Motor neuron (in vitro differentiated cells): ENCODE measurements at regions not wholly inside any gene's neighbourhood (a gene's known extent, or its start where the extent isn't known, plus 50 kb on each side); places are given as distances from the start of the nearest gene placed in this dataset.

Source experiments
- ATAC-seq, 8 experiments: fragments of 200-7000 bp; cut with Tn5 transposase; replicated peaks in 6 of 8; 2 replicates each; pipeline ENCODE4 v1.8.0; 2021; ENCODE audit warnings: mild to moderate bottlenecking in 8 of 8, moderate library complexity in 8 of 8
- H3K27ac ChIP-seq, 2 donors: fragments of 250-450 bp; sonication (Bioruptor Pico); 2 replicates each; pipeline ENCODE4 v1.9.0; 2021; ENCODE audit warnings: antibody characterized with exemption in 2 of 2, mild to moderate bottlenecking in 2 of 2, moderate library complexity in 1 of 2
- H3K4me1 ChIP-seq, 2 donors: fragments of 250-450 bp; sonication (Bioruptor Pico); replicated peaks in 1 of 2; 2 replicates each; pipeline ENCODE4 v1.6.1; 2021; ENCODE audit warnings: antibody characterized with exemption in 2 of 2, mild to moderate bottlenecking in 2 of 2, moderate library complexity in 1 of 2
- H3K4me3 ChIP-seq, 5 donors: fragments of 250-450 bp; sonication (Bioruptor Pico); 2 replicates each; pipeline ENCODE4 v1.9.0; 2021; ENCODE audit warnings: antibody characterized with exemption in 5 of 5, mild to moderate bottlenecking in 5 of 5, moderate library complexity in 4 of 5
- WGBS, 10 experiments: fragments of 450-650 bp; shearing (Covaris generic); methylation state at CpG; one replicate each; pipeline ENCODE4 v1.0.0; 2022; 5-methylcytosine and 5-hydroxymethylcytosine counted together
- in situ Hi-C, 9 experiments: fragments of 400-800 bp; cut with MboI; loops; one replicate each; pipeline ENCODE4 v1.15.0; 2021; ENCODE audit warnings: low sequenced_read_pairs in 9 of 9, low pct_unique_long_range_greater_than_20kb in 2 of 9; ENCODE audit not compliant: unreplicated experiment in 9 of 9

- H3K4me1 ChIP-seq, result peaks cover 0 to 5% of the 10 kb centered on the region in 2 donors
- in situ Hi-C loops, result no loop called here
Observed at GRCh38 chr16:22683258-22683657, 130.7 kb upstream of the HS3ST2 start.

GRCh38 chr16:22683730-22684573 lies 130.0 kb upstream of the HS3ST2 start:
- ATAC-seq, result no peak
- 48 to 100% (median 65%) methylated on average over 1 to 4 of the region's 4 CpGs; no CpG with 5 or more reads in 1 of the 10 experiments for WGBS, 10 experiments
- no peak overlapping the region for H3K27ac ChIP-seq
- in situ Hi-C loops, result no loop called here
- H3K4me1 ChIP-seq, result peaks cover 0 to 5% of the 10 kb centered on the region in 2 donors
- H3K4me3 ChIP-seq, result no peak overlapping the region

More at GRCh38 chr16:22683258-22683657, 130.7 kb upstream of the HS3ST2 start:
- ATAC-seq, result no peak
- no peak overlapping the region for H3K27ac ChIP-seq
- WGBS, 10 experiments, result 47 to 100% (median 79%) methylated on average over 2 to 4 of the region's 4 CpGs
- no peak overlapping the region for H3K4me3 ChIP-seq

GRCh38 chr16:22684574-22685458 lies 129.1 kb upstream of the HS3ST2 start:
- Histone ChIP-seq H3K27ac (no peak overlapping the region), H3K4me1 (peaks cover 0 to 5% of the 10 kb centered on the region in 2 donors), H3K4me3 (no peak overlapping the region)
- in situ Hi-C loops, result no loop called here
- WGBS, 10 experiments, result 33 to 97% (median 69%) methylated on average over 1 to 3 of the region's 3 CpGs
- ATAC-seq, result peak in 2 of 8 experiments; percentile 62 to 75

- 11 to 90% (median 72%) methylated on average over 3 of the region's 3 CpGs; no CpG with 5 or more reads in 1 of the 10 experiments for WGBS, 10 experiments
- Histone ChIP-seq H3K27ac (no peak overlapping the region), H3K4me1 (peaks cover 0 to 5% of the 10 kb centered on the region in 2 donors), H3K4me3 (no peak overlapping the region)
- no peak for ATAC-seq
- in situ Hi-C loops, result no loop called here
Observed at GRCh38 chr16:22685459-22685830, 128.5 kb upstream of the HS3ST2 start.

- WGBS, 10 experiments, result 41 to 80% (median 70%) methylated on average over 1 to 2 of the region's 2 CpGs
- ATAC-seq, result no peak
- Histone ChIP-seq H3K27ac (no peak overlapping the region), H3K4me1 (peaks cover 3 to 7% of the 10 kb centered on the region in 2 donors), H3K4me3 (no peak overlapping the region)
- in situ Hi-C loops, result no loop called here
Observed at GRCh38 chr16:22687031-22687530, 126.9 kb upstream of the HS3ST2 start.

- 68 to 100% (median 77%) methylated on average over 2 of the region's 2 CpGs for WGBS, 10 experiments
- no peak overlapping the region for H3K27ac ChIP-seq
- ATAC-seq, result no peak
Observed at GRCh38 chr16:22688463-22688862, 125.5 kb upstream of the HS3ST2 start.

GRCh38 chr16:22688930-22689329 lies 125.0 kb upstream of the HS3ST2 start:
- Histone ChIP-seq H3K27ac (no peak overlapping the region), H3K4me3 (no peak overlapping the region), H3K4me1 (peaks cover 3 to 7% of the 10 kb centered on the region in 2 donors)
- no peak for ATAC-seq
- WGBS, 10 experiments, result 44 to 100% (median 83%) methylated on average over 1 of the region's 1 CpG; no CpG with 5 or more reads in 1 of the 10 experiments
- in situ Hi-C loops, result no loop called here

More at GRCh38 chr16:22688463-22688862, 125.5 kb upstream of the HS3ST2 start:
- Histone ChIP-seq H3K4me3 (no peak overlapping the region), H3K4me1 (peaks cover 3 to 7% of the 10 kb centered on the region in 2 donors)
- in situ Hi-C loops, result no loop called here

- Histone ChIP-seq H3K4me1 (peaks cover 3 to 7% of the 10 kb centered on the region in 2 donors), H3K27ac (no peak overlapping the region), H3K4me3 (no peak overlapping the region)
- in situ Hi-C loops, result loop anchor here in 3 of 9 experiments (10.0 kb wide), 1 partner anchor 1117 kb away; no protein-coding TSS in a partner anchor
- 52 to 86% (median 70%) methylated on average over 2 to 3 of the region's 3 CpGs; no CpG with 5 or more reads in 1 of the 10 experiments for WGBS, 10 experiments
- ATAC-seq, result peak in 3 of 8 experiments; percentile 53 to 92 (median 53)
Observed at GRCh38 chr16:22691335-22691734, 122.6 kb upstream of the HS3ST2 start.

- no peak for ATAC-seq
- in situ Hi-C loops, result loop anchor here in 3 of 9 experiments (10.0 kb wide), 1 partner anchor 1117 kb away; no protein-coding TSS in a partner anchor
- no peak overlapping the region for H3K27ac ChIP-seq
- WGBS, 10 experiments, result 0 to 85% (median 60%) methylated on average over 1 of the region's 1 CpG
- H3K4me3 ChIP-seq, result no peak overlapping the region
- H3K4me1 ChIP-seq, result peaks cover 3 to 7% of the 10 kb centered on the region in 2 donors
Observed at GRCh38 chr16:22692034-22692433, 121.9 kb upstream of the HS3ST2 start.

- no peak overlapping the region for H3K27ac ChIP-seq
- no peak overlapping the region for H3K4me3 ChIP-seq
- no peak for ATAC-seq
- in situ Hi-C loops, result loop anchor here in 3 of 9 experiments (10.0 kb wide), 1 partner anchor 1118 kb away; no protein-coding TSS in a partner anchor
- H3K4me1 ChIP-seq, result peaks cover 3 to 7% of the 10 kb centered on the region in 2 donors
- 0 to 98% (median 77%) methylated on average over 1 to 6 of the region's 6 CpGs for whole genome bisulfite sequencing, 10 experiments
Observed at GRCh38 chr16:22692916-22693637, 120.9 kb upstream of the HS3ST2 start.

GRCh38 chr16:22693638-22694340 lies 120.2 kb upstream of the HS3ST2 start:
- H3K27ac ChIP-seq, result no peak overlapping the region
- H3K4me1 ChIP-seq, result peaks cover 3 to 7% of the 10 kb centered on the region in 2 donors
- in situ Hi-C loops, result loop anchor here in 3 of 9 experiments (10.0 kb wide), 1 partner anchor 1119 kb away; no protein-coding TSS in a partner anchor
- no peak for ATAC-seq
- H3K4me3 ChIP-seq, result no peak overlapping the region
- WGBS, 10 experiments, result 67 to 91% (median 81%) methylated on average over 3 to 8 of the region's 8 CpGs
